Liver (tissue), 8 donors: ENCODE measurements at regions not wholly inside any gene's neighbourhood (a gene's known extent, or its start where the extent isn't known, plus 50 kb on each side); places are given as distances from the start of the nearest gene placed in this dataset.

Experiments used
- DNase-seq: peaks from one replicate; pipeline ENCODE4 v3.0.0-alpha.2; 2017; ENCODE audit warnings: low spot score
- H3K27ac ChIP-seq, 2 donors: one replicate each; pipeline ENCODE4 v1.7.0; 2013; ENCODE audit warnings: inconsistent platforms in 2 of 2, low read length in 2 of 2, control low read depth in 1 of 2, low read depth in 1 of 2, mild to moderate bottlenecking in 1 of 2
- H3K27me3 ChIP-seq, 4 donors: one replicate each; pipeline versions ENCODE4 v1.6.1 to v1.7.0; 2013; ENCODE audit warnings: low read length in 3 of 4, inconsistent platforms in 1 of 4, mild to moderate bottlenecking in 1 of 4, moderate library complexity in 1 of 4; ENCODE audit not compliant: control insufficient read depth in 4 of 4, insufficient read depth in 4 of 4
- H3K36me3 ChIP-seq, 4 donors: one replicate each; pipeline versions ENCODE4 v1.6.1 to v1.7.0; 2013; ENCODE audit warnings: low read length in 3 of 4, mild to moderate bottlenecking in 3 of 4, low read depth in 1 of 4, moderate library complexity in 1 of 4; ENCODE audit not compliant: control insufficient read depth in 4 of 4, insufficient read depth in 3 of 4
- H3K4me1 ChIP-seq, 4 donors: one replicate each; pipeline versions ENCODE4 v1.6.1 to v1.7.0; 2013; ENCODE audit warnings: low read length in 3 of 4, mild to moderate bottlenecking in 3 of 4, moderate library complexity in 1 of 4; ENCODE audit not compliant: control insufficient read depth in 4 of 4, insufficient read depth in 4 of 4
- H3K4me3 ChIP-seq, 3 donors: one replicate each; pipeline versions ENCODE4 v1.6.1 to v1.7.0; 2013; ENCODE audit warnings: low read length in 3 of 3, control low read depth in 1 of 3, low read depth in 1 of 3, mild to moderate bottlenecking in 1 of 3
- H3K9ac ChIP-seq, 2 donors: one replicate each; pipeline ENCODE4 v1.7.0; 2013; ENCODE audit warnings: low read length in 2 of 2, mild to moderate bottlenecking in 2 of 2, moderate library complexity in 2 of 2, control low read depth in 1 of 2, low read depth in 1 of 2
- H3K9me3 ChIP-seq, 4 donors: one replicate each; pipeline versions ENCODE4 v1.6.1 to v1.7.0; 2013; ENCODE audit warnings: low read length in 3 of 4; ENCODE audit not compliant: control insufficient read depth in 4 of 4
- ATF3 ChIP-seq: IDR thresholded peaks from 2 replicates; pipeline ENCODE4 v1.6.1; 2016; ENCODE audit warnings: antibody characterized with exemption
- CTCF ChIP-seq: fragments of 150-350 bp; IDR thresholded peaks from 2 replicates; pipeline ENCODE4 v1.5.1; 2017; ENCODE audit warnings: improper control_type of control experiment, low read depth, low read length; ENCODE audit not compliant: missing input control
- EGR1 ChIP-seq, 2 donors: IDR thresholded peaks; 2 replicates each; pipeline ENCODE4 v1.6.1; 2016 to 2018; ENCODE audit warnings: antibody characterized with exemption in 2 of 2, low read depth in 2 of 2
- FOXA1 ChIP-seq: IDR thresholded peaks from 2 replicates; pipeline ENCODE4 v1.6.1; 2016; ENCODE audit warnings: antibody characterized with exemption
- FOXA2 ChIP-seq: IDR thresholded peaks from 2 replicates; pipeline ENCODE4 v1.6.1; 2016; ENCODE audit warnings: antibody characterized with exemption
- GABPA ChIP-seq, 2 donors: IDR thresholded peaks in 1 of 2; conservative IDR thresholded peaks in 1 of 2; 2 replicates each; pipeline ENCODE4 v1.6.1; 2016; ENCODE audit warnings: antibody characterized with exemption in 2 of 2, mild to moderate bottlenecking in 1 of 2, moderate library complexity in 1 of 2
- HNF4A ChIP-seq, 2 donors: conservative IDR thresholded peaks; 2 replicates each; pipeline ENCODE4 v1.6.1; 2016; ENCODE audit warnings: antibody characterized with exemption in 2 of 2, mild to moderate bottlenecking in 2 of 2
- HNF4G ChIP-seq: IDR thresholded peaks from 2 replicates; pipeline ENCODE4 v1.6.1; 2016; ENCODE audit warnings: antibody characterized with exemption
- JUND ChIP-seq, 2 donors: IDR thresholded peaks; 2 replicates each; pipeline ENCODE4 v1.6.1; 2016; ENCODE audit warnings: antibody characterized with exemption in 2 of 2
- NR2F2 ChIP-seq: IDR thresholded peaks from 2 replicates; pipeline ENCODE4 v1.6.1; 2016; ENCODE audit warnings: antibody characterized with exemption
- RAD21 ChIP-seq, 2 donors: IDR thresholded peaks; 2 replicates each; pipeline ENCODE4 v1.6.1; 2016; ENCODE audit warnings: antibody characterized with exemption in 2 of 2, mild to moderate bottlenecking in 2 of 2
- REST ChIP-seq: IDR thresholded peaks from 2 replicates; pipeline ENCODE4 v1.6.1; 2016; ENCODE audit warnings: antibody characterized with exemption, mild to moderate bottlenecking
- RXRA ChIP-seq, 2 donors: IDR thresholded peaks; 2 replicates each; pipeline ENCODE4 v1.6.1; 2017 to 2018; ENCODE audit warnings: antibody characterized with exemption in 2 of 2, mild to moderate bottlenecking in 1 of 2
- SP1 ChIP-seq: IDR thresholded peaks from 2 replicates; pipeline ENCODE4 v1.6.1; 2018; ENCODE audit warnings: antibody characterized with exemption, mild to moderate bottlenecking
- TAF1 ChIP-seq: conservative IDR thresholded peaks from 2 replicates; pipeline ENCODE4 v1.6.1; 2016; ENCODE audit warnings: antibody characterized with exemption, mild to moderate bottlenecking
- YY1 ChIP-seq: IDR thresholded peaks from 2 replicates; pipeline ENCODE4 v1.6.1; 2016; ENCODE audit warnings: antibody characterized with exemption, mild to moderate bottlenecking
- WGBS: extraction: QIAGEN DNeasy Blood & Tissue Kit; methylation state at CpG from one replicate; pipeline ENCODE4 v1.1.7; 2013; 5-methylcytosine and 5-hydroxymethylcytosine counted together
- TF ChIP-seq, protein P1 (sequence below): IDR thresholded peaks from 2 replicates; pipeline ENCODE4 v1.6.1; 2016; ENCODE audit warnings: antibody characterized with exemption
- TF ChIP-seq, protein P2 (sequence below): IDR thresholded peaks from 2 replicates; pipeline ENCODE4 v1.6.1; 2016; ENCODE audit warnings: antibody characterized with exemption
- donor health status: healthy.
- donor health status: healthy.
- donor health status: healthy.
- donor health status: healthy.
- donor health status: healthy.

- H3K27me3 ChIP-seq, result no peaks in the 10 kb centered on the region
- DNase-seq, result no peak
- no peak overlapping the region for H3K9ac ChIP-seq
- H3K4me3 ChIP-seq, result no peak overlapping the region
- peaks cover 0 to 6% (median 0%) of the 10 kb centered on the region in 4 donors for H3K9me3 ChIP-seq
- no peak overlapping the region for H3K27ac ChIP-seq
- H3K36me3 ChIP-seq, result no peaks in the 10 kb centered on the region
- no peaks in the 10 kb centered on the region for H3K4me1 ChIP-seq
- 89% methylated on average over 9 of the region's 9 CpGs for WGBS
- no peak for TF ChIP-seq ATF3
- no peak for TF ChIP-seq YY1
- TF ChIP-seq, protein P1, sequence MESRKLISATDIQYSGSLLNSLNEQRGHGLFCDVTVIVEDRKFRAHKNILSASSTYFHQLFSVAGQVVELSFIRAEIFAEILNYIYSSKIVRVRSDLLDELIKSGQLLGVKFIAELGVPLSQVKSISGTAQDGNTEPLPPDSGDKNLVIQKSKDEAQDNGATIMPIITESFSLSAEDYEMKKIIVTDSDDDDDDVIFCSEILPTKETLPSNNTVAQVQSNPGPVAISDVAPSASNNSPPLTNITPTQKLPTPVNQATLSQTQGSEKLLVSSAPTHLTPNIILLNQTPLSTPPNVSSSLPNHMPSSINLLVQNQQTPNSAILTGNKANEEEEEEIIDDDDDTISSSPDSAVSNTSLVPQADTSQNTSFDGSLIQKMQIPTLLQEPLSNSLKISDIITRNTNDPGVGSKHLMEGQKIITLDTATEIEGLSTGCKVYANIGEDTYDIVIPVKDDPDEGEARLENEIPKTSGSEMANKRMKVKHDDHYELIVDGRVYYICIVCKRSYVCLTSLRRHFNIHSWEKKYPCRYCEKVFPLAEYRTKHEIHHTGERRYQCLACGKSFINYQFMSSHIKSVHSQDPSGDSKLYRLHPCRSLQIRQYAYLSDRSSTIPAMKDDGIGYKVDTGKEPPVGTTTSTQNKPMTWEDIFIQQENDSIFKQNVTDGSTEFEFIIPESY, result no peak
- no peak for TF ChIP-seq TAF1
Observed at GRCh38 chr7:55690-56248, 136.6 kb upstream of the FAM20C start.

DNA sequence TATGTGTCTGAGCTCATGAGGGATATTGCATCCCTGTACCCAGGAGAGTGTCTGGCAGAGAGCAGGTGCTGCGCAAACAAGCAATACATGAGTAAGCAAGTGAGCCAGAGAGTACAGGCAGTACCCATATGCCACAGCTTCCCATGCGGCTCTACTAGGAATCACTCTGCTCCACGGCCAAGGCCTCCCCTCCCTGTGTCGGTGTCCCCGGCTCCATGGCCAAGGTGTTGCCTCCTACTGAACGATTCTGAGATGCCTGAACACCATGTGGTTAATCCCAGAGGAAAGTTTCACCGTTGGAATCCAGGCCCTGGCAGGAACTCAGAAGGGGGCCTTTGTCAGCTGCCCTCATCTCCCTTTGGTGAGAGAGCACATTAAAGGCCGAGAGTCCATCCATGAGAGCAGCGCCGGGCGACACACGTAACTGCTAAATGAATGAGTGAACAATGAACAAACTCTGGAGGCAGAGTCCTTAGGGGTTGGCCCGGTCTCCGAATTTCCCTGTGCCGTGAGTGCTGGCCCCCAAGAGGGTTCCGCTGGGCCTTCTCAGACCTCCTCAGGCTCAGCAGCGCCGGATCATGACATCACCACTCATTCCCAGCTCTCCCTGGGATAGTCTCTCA is 136.0 kb upstream of the FAM20C start:
- H3K36me3 ChIP-seq, result no peaks in the 10 kb centered on the region
- no peak overlapping the region for H3K9ac ChIP-seq
- WGBS, result 91% methylated on average over 18 of the region's 18 CpGs
- no peak for TF ChIP-seq ATF3
- no peak for TF ChIP-seq FOXA2
- TF ChIP-seq EGR1 (IDR thresholded peaks at IDR 0.05; ENCODE audit: low read depth in 2 of 2), result no peak
- no peak for TF ChIP-seq NR2F2
- no peak for TF ChIP-seq JUND (IDR thresholded peaks at IDR 0.05)
- no peak for TF ChIP-seq GABPA (IDR thresholded peaks at IDR 0.05 in 1 of 2, conservative IDR thresholded peaks at IDR 0.05 in 1 of 2)
- no peak for TF ChIP-seq FOXA1
- TF ChIP-seq HNF4G, result no peak
- TF ChIP-seq, protein P1, result no peak
- TF ChIP-seq TAF1, result no peak
- TF ChIP-seq SP1, result no peak
- TF ChIP-seq RXRA (IDR thresholded peaks at IDR 0.05), result no peak
- TF ChIP-seq, protein P2, sequence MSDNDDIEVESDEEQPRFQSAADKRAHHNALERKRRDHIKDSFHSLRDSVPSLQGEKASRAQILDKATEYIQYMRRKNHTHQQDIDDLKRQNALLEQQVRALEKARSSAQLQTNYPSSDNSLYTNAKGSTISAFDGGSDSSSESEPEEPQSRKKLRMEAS, result no peak
- no peak for TF ChIP-seq HNF4A (conservative IDR thresholded peaks at IDR 0.05)
- no peak for TF ChIP-seq YY1
- TF ChIP-seq CTCF, result no peak
- TF ChIP-seq RAD21 (IDR thresholded peaks at IDR 0.05), result no peak
- TF ChIP-seq REST, result no peak
- no peaks in the 10 kb centered on the region for H3K4me1 ChIP-seq
- H3K4me3 ChIP-seq, result no peak overlapping the region
- H3K9me3 ChIP-seq, result peaks cover 0 to 6% (median 0%) of the 10 kb centered on the region in 4 donors
- H3K27ac ChIP-seq, result no peak overlapping the region
- no peak for DNase-seq
- H3K27me3 ChIP-seq, result no peaks in the 10 kb centered on the region
